RWPE2 (cell line): ENCODE measurements at regions not wholly inside any gene's neighbourhood (a gene's known extent, or its start where the extent isn't known, plus 50 kb on each side); places are given as distances from the start of the nearest gene placed in this dataset.

Experiments
- ATAC-seq: fragments of 200-7000 bp; cut with Tn5 transposase; 3 replicates; pipeline ENCODE4 v1.9.1; 2021; ENCODE audit warnings: low read depth
- DNase-seq: peaks from one replicate; pipeline ENCODE4 v3.0.0-alpha.2; 2020; ENCODE audit warnings: low spot score
- H3K27ac ChIP-seq: fragments of 450-650 bp; 2 replicates; pipeline ENCODE4 v1.5.1; 2017; ENCODE audit warnings: mild to moderate bottlenecking; ENCODE audit not compliant: poor library complexity, severe bottlenecking
- H3K27me3 ChIP-seq: fragments of 250-450 bp; sonication (Bioruptor Pico); 2 replicates; pipeline ENCODE4 v1.5.1; 2021; ENCODE audit warnings: mild to moderate bottlenecking, moderate library complexity; ENCODE audit not compliant: insufficient read depth, poor library complexity, severe bottlenecking
- H3K36me3 ChIP-seq: fragments of 250-450 bp; sonication (Bioruptor Pico); 2 replicates; pipeline ENCODE4 v1.5.1; 2020; ENCODE audit warnings: low read depth, mild to moderate bottlenecking, moderate library complexity
- H3K4me1 ChIP-seq: fragments of 250-450 bp; sonication (Bioruptor Pico); 2 replicates; pipeline ENCODE4 v1.5.1; 2021; ENCODE audit warnings: mild to moderate bottlenecking, moderate library complexity; ENCODE audit not compliant: insufficient read depth, poor library complexity, severe bottlenecking
- H3K4me3 ChIP-seq: fragments of 250-450 bp; sonication (Bioruptor Pico); 2 replicates; pipeline ENCODE4 v1.5.1; 2021; ENCODE audit warnings: mild to moderate bottlenecking, moderate library complexity; ENCODE audit not compliant: severe bottlenecking
- H3K9me3 ChIP-seq: fragments of 250-450 bp; sonication (Bioruptor Pico); 2 replicates; pipeline ENCODE4 v1.5.1; 2021; ENCODE audit warnings: mild to moderate bottlenecking, moderate library complexity; ENCODE audit not compliant: severe bottlenecking
- CTCF ChIP-seq: fragments of 450-650 bp; IDR thresholded peaks from one replicate; pipeline ENCODE4 v1.5.1; 2017; ENCODE audit warnings: mild to moderate bottlenecking, moderate library complexity; ENCODE audit not compliant: poor library complexity, severe bottlenecking

GRCh38 chr5:2184563-2185540 lies 302.1 kb upstream of the IRX4 start:
- no peak for ATAC-seq
- DNase-seq = no peak
- Histone ChIP-seq H3K9me3 (no peaks in the 10 kb centered on the region), H3K27ac (no peak overlapping the region), H3K27me3 (peaks cover 10% of the 10 kb centered on the region), H3K4me1 (no peaks in the 10 kb centered on the region), H3K4me3 (no peak overlapping the region), H3K36me3 (no peaks in the 10 kb centered on the region)
- TF ChIP-seq CTCF = no peak

GRCh38 chr5:2184026-2184366 lies 301.3 kb upstream of the IRX4 start:
- Histone ChIP-seq H3K9me3 (no peaks in the 10 kb centered on the region), H3K36me3 (no peaks in the 10 kb centered on the region), H3K4me1 (no peaks in the 10 kb centered on the region), H3K4me3 (no peak overlapping the region), H3K27me3 (peaks cover 4% of the 10 kb centered on the region), H3K27ac (no peak overlapping the region)
- ATAC-seq (no peak), DNase-seq (no peak)
- TF ChIP-seq CTCF = no peak

GRCh38 chr5:2183154-2184025 lies 300.7 kb upstream of the IRX4 start:
- Histone ChIP-seq H3K27ac (no peak overlapping the region), H3K4me3 (no peak overlapping the region), H3K27me3 (no peaks in the 10 kb centered on the region), H3K36me3 (no peaks in the 10 kb centered on the region), H3K4me1 (no peaks in the 10 kb centered on the region), H3K9me3 (no peaks in the 10 kb centered on the region)
- ATAC-seq = no peak
- TF ChIP-seq CTCF = no peak
- DNase-seq = no peak

GRCh38 chr5:2182020-2182419 lies 299.3 kb upstream of the IRX4 start:
- no peak for DNase-seq
- TF ChIP-seq CTCF = no peak
- no peaks in the 10 kb centered on the region for H3K27me3 ChIP-seq
- no peak overlapping the region for H3K4me3 ChIP-seq
- no peak for ATAC-seq
- no peak overlapping the region for H3K27ac ChIP-seq
- H3K4me1 ChIP-seq = no peaks in the 10 kb centered on the region
- H3K9me3 ChIP-seq = no peaks in the 10 kb centered on the region
- no peaks in the 10 kb centered on the region for H3K36me3 ChIP-seq
